Neuronal stem cell (in vitro differentiated cells): ENCODE measurements at regions not wholly inside any gene's neighbourhood (a gene's known extent, or its start where the extent isn't known, plus 50 kb on each side); places are given as distances from the start of the nearest gene placed in this dataset.

Source experiments
- DNase-seq: peaks from one replicate; pipeline ENCODE4 v3.0.0-alpha.2; 2013; ENCODE audit warnings: low spot score
- H2AFZ ChIP-seq: one replicate; pipeline ENCODE4 v1.6.1; 2013; ENCODE audit warnings: mild to moderate bottlenecking, low read length, inconsistent platforms
- H2AK5ac ChIP-seq: 2 replicates; pipeline ENCODE4 v1.6.1; 2013; ENCODE audit warnings: low read depth, mild to moderate bottlenecking, inconsistent platforms, low read length, moderate library complexity, mixed read lengths
- H2BK120ac ChIP-seq: 2 replicates; pipeline ENCODE4 v1.6.1; 2013; ENCODE audit warnings: low read depth, mild to moderate bottlenecking, inconsistent platforms, low read length, moderate library complexity, mixed read lengths
- H2BK12ac ChIP-seq: one replicate; pipeline ENCODE4 v1.6.1; 2013; ENCODE audit warnings: low read length, inconsistent platforms
- H2BK15ac ChIP-seq: 2 replicates; pipeline ENCODE4 v1.6.1; 2013; ENCODE audit warnings: mild to moderate bottlenecking, low read length, inconsistent platforms, mixed read lengths
- H2BK5ac ChIP-seq: one replicate; pipeline ENCODE4 v1.6.1; 2013; ENCODE audit warnings: inconsistent platforms, mild to moderate bottlenecking, low read length, moderate library complexity
- H3K14ac ChIP-seq: one replicate; pipeline ENCODE4 v1.6.1; 2013; ENCODE audit warnings: low read length, inconsistent platforms
- H3K18ac ChIP-seq: 2 replicates; pipeline ENCODE4 v1.6.1; 2013; ENCODE audit warnings: low read length, inconsistent platforms
- H3K23ac ChIP-seq: 2 replicates; pipeline ENCODE4 v1.6.1; 2013; ENCODE audit warnings: low read depth, mild to moderate bottlenecking, mixed read lengths, low read length, inconsistent platforms; ENCODE audit not compliant: poor library complexity
- H3K27ac ChIP-seq: replicated peaks from 3 replicates; pipeline ENCODE4 v1.5.1; 2013; ENCODE audit warnings: low read length, inconsistent platforms
- H3K27me3 ChIP-seq, 3 experiments: 2 replicates each; pipeline ENCODE4 v1.6.1; 2013; ENCODE audit warnings: low read length in 3 of 3, mild to moderate bottlenecking in 2 of 3, inconsistent platforms in 1 of 3, low read depth in 1 of 3, mixed read lengths in 1 of 3, moderate library complexity in 1 of 3; ENCODE audit not compliant: control insufficient read depth in 3 of 3, insufficient read depth in 3 of 3
- H3K36me3 ChIP-seq, 2 donors: replicated peaks in 1 of 2; 2 replicates each; pipeline ENCODE4 v1.6.1; 2013; ENCODE audit warnings: low read length in 2 of 2; ENCODE audit not compliant: control insufficient read depth in 2 of 2, insufficient read depth in 2 of 2
- H3K4ac ChIP-seq: 2 replicates; pipeline ENCODE4 v1.6.1; 2013; ENCODE audit warnings: inconsistent platforms, mild to moderate bottlenecking, low read length, moderate library complexity
- H3K4me1 ChIP-seq, 2 donors: 1 replicate in 1 of 2; 2 replicates in 1 of 2; pipeline ENCODE4 v1.6.1; 2013; ENCODE audit warnings: low read length in 2 of 2, low read depth in 1 of 2; ENCODE audit not compliant: control insufficient read depth in 2 of 2, insufficient read depth in 1 of 2
- H3K4me2 ChIP-seq: one replicate; pipeline ENCODE4 v1.6.1; 2013; ENCODE audit warnings: mild to moderate bottlenecking, low read length, inconsistent platforms; ENCODE audit not compliant: insufficient read depth, poor library complexity, severe bottlenecking
- H3K4me3 ChIP-seq, 2 donors: 2 replicates each; pipeline ENCODE4 v1.5.1; 2013; ENCODE audit warnings: low read length in 2 of 2, mild to moderate bottlenecking in 2 of 2, inconsistent platforms in 1 of 2, moderate library complexity in 1 of 2
- H3K79me1 ChIP-seq: one replicate; pipeline ENCODE4 v1.6.1; 2013; ENCODE audit warnings: low read depth, mild to moderate bottlenecking, inconsistent platforms, low read length, moderate library complexity
- H3K9ac ChIP-seq: one replicate; pipeline ENCODE4 v1.6.1; 2013; ENCODE audit warnings: mild to moderate bottlenecking, low read depth, low read length, inconsistent platforms; ENCODE audit not compliant: poor library complexity
- H3K9me3 ChIP-seq, 2 donors: replicated peaks in 1 of 2; 2 replicates each; pipeline versions ENCODE3 to v1.6.1; 2013; ENCODE audit warnings: low read length in 2 of 2, mild to moderate bottlenecking in 2 of 2, inconsistent platforms in 1 of 2, low read depth in 1 of 2, mixed read lengths in 1 of 2, moderate library complexity in 1 of 2; ENCODE audit not compliant: control insufficient read depth in 2 of 2, insufficient read depth in 1 of 2
- H4K8ac ChIP-seq: one replicate; pipeline ENCODE4 v1.6.1; 2013; ENCODE audit warnings: low read depth, mild to moderate bottlenecking, inconsistent platforms, low read length, moderate library complexity
- H4K91ac ChIP-seq: one replicate; pipeline ENCODE4 v1.6.1; 2013; ENCODE audit warnings: low read length, low read depth, mild to moderate bottlenecking, inconsistent platforms; ENCODE audit not compliant: poor library complexity
- WGBS, 2 donors: extraction: QIAGEN DNeasy Blood & Tissue Kit; methylation state at CpG; one replicate each; pipeline ENCODE4 v1.1.7; 2013; ENCODE audit warnings: missing lambda C conversion rate in 2 of 2, mixed read lengths in 1 of 2; ENCODE audit not compliant: insufficient read length in 2 of 2, insufficient replicate concordance in 1 of 2; ENCODE audit errors: extremely low coverage in 2 of 2; 5-methylcytosine and 5-hydroxymethylcytosine counted together

- no peak overlapping the region for H3K14ac ChIP-seq
- H3K4ac ChIP-seq: no peak overlapping the region
- no peak overlapping the region for H4K8ac ChIP-seq
- peak overlapping the region in 1 of 2 donors; percentile 16 for H3K4me3 ChIP-seq
- H3K18ac ChIP-seq: no peak overlapping the region
- H3K9ac ChIP-seq: no peak overlapping the region
- no peak overlapping the region for H3K4me2 ChIP-seq
- no peak overlapping the region for H4K91ac ChIP-seq
- H3K23ac ChIP-seq: no peak overlapping the region
- peaks cover 0 to 2% of the 10 kb centered on the region in 2 donors for H3K9me3 ChIP-seq
- WGBS, 2 donors: no CpG with 5 or more reads among the region's 5 CpGs
- no peaks in the 10 kb centered on the region for H3K36me3 ChIP-seq
- H2BK5ac ChIP-seq: no peak overlapping the region
- DNase-seq: no peak
- H2AK5ac ChIP-seq: no peak overlapping the region
- H3K27ac ChIP-seq: no peak overlapping the region
- H3K27me3 ChIP-seq: no peaks in the 10 kb centered on the region
- peaks cover 0 to 2% of the 10 kb centered on the region in 2 donors for H3K4me1 ChIP-seq
- H2AFZ ChIP-seq: no peak overlapping the region
- no peak overlapping the region for H2BK12ac ChIP-seq
- H2BK15ac ChIP-seq: no peak overlapping the region
- H2BK120ac ChIP-seq: no peak overlapping the region
- H3K79me1 ChIP-seq: no peaks in the 10 kb centered on the region
Measured at GRCh38 chr4:14025891-14026290, 398.4 kb upstream of the BOD1L1 start.

GRCh38 chr4:14028862-14029261 is 401.3 kb upstream of the BOD1L1 start:
- Histone ChIP-seq H2BK5ac (no peak overlapping the region), H3K4me1 (peaks cover 0 to 2% of the 10 kb centered on the region in 2 donors), H3K4me3 (no peak overlapping the region), H3K27ac (no peak overlapping the region), H3K4ac (no peak overlapping the region), H3K23ac (no peak overlapping the region), H2BK15ac (no peak overlapping the region), H4K91ac (no peak overlapping the region), H3K36me3 (no peaks in the 10 kb centered on the region), H2BK12ac (no peak overlapping the region), H3K4me2 (no peak overlapping the region), H3K14ac (no peak overlapping the region), H2AK5ac (no peak overlapping the region), H4K8ac (no peak overlapping the region), H3K27me3 (no peaks in the 10 kb centered on the region), H2BK120ac (no peak overlapping the region), H3K79me1 (no peaks in the 10 kb centered on the region), H2AFZ (no peak overlapping the region), H3K9ac (no peak overlapping the region), H3K9me3 (no peaks in the 10 kb centered on the region), H3K18ac (no peak overlapping the region)
- WGBS, 2 donors: no CpG with 5 or more reads among the region's 11 CpGs
- no peak for DNase-seq

DNA sequence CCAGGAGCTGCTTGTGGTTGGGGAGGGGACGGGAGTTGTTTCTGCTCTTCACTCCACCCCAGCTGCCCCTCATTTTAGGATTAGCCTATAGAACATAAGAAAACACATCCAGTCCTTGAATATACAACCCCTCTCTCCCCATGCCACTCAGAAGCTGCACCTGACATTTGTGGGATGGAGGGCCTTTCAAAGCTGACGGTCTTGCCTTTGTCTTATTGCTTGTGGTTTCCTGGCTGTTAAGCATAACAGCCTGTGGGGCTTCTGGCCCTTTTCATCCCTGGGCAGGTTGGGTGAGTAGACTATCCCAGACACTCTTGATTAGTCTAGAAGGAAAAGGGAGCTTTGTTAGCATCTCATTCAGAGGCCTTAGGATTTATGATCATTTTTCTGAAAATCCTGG is 407.6 kb upstream of the BOD1L1 start:
- Histone ChIP-seq H4K8ac (no peak overlapping the region), H3K9ac (no peak overlapping the region), H4K91ac (no peak overlapping the region), H3K4ac (no peak overlapping the region), H3K4me3 (no peak overlapping the region), H3K27ac (no peak overlapping the region), H3K36me3 (no peaks in the 10 kb centered on the region), H2BK120ac (no peak overlapping the region), H3K14ac (no peak overlapping the region), H3K23ac (no peak overlapping the region), H3K4me2 (no peak overlapping the region), H3K4me1 (no peaks in the 10 kb centered on the region), H2BK12ac (no peak overlapping the region), H2AK5ac (no peak overlapping the region), H2AFZ (no peak overlapping the region), H3K9me3 (no peaks in the 10 kb centered on the region), H3K27me3 (peaks cover 0 to 4% (median 0%) of the 10 kb centered on the region in 3 experiments), H2BK5ac (no peak overlapping the region), H2BK15ac (no peak overlapping the region), H3K18ac (no peak overlapping the region), H3K79me1 (no peaks in the 10 kb centered on the region)
- no peak for DNase-seq
- no CpG with 5 or more reads among the region's 2 CpGs for WGBS, 2 donors

GRCh38 chr4:14043203-14043602 is 415.7 kb upstream of the BOD1L1 start:
- no peak for DNase-seq
- no peak overlapping the region for H2BK5ac ChIP-seq
- no peak overlapping the region for H4K8ac ChIP-seq
- H3K9ac ChIP-seq: no peak overlapping the region
- no peak overlapping the region for H2AFZ ChIP-seq
- H2AK5ac ChIP-seq: no peak overlapping the region
- no peaks in the 10 kb centered on the region for H3K36me3 ChIP-seq
- no peak overlapping the region for H2BK15ac ChIP-seq
- no peak overlapping the region for H3K23ac ChIP-seq
- H3K9me3 ChIP-seq: no peaks in the 10 kb centered on the region
- no peaks in the 10 kb centered on the region for H3K4me1 ChIP-seq
- no peak overlapping the region for H3K4me3 ChIP-seq
- no peak overlapping the region for H3K4ac ChIP-seq
- H3K27me3 ChIP-seq: peaks cover 0 to 4% (median 0%) of the 10 kb centered on the region in 3 experiments
- no peak overlapping the region for H2BK120ac ChIP-seq
- H3K18ac ChIP-seq: no peak overlapping the region
- H3K27ac ChIP-seq: no peak overlapping the region
- H4K91ac ChIP-seq: no peak overlapping the region
- H3K14ac ChIP-seq: no peak overlapping the region
- H2BK12ac ChIP-seq: no peak overlapping the region
- no peaks in the 10 kb centered on the region for H3K79me1 ChIP-seq
- H3K4me2 ChIP-seq: no peak overlapping the region
